Right atrium auricular region (tissue), 2 donors: ENCODE measurements at regions not wholly inside any gene's neighbourhood (a gene's known extent, or its start where the extent isn't known, plus 50 kb on each side); places are given as distances from the start of the nearest gene placed in this dataset.

Experiments
- DNase-seq: peaks from one replicate; pipeline ENCODE4 v3.0.0-alpha.2; 2019; ENCODE audit warnings: low spot score
- H3K27ac ChIP-seq, 2 donors: fragments of 200-600 bp; sonication (generic); 1 replicate in 1 of 2; 2 replicates in 1 of 2; pipeline ENCODE4 v1.5.1; 2016 to 2019
- H3K27me3 ChIP-seq, 2 donors: fragments of 200-600 bp; sonication (generic); one replicate each; pipeline versions ENCODE4 v1.5.1 to v1.6.0; 2017 to 2019
- H3K36me3 ChIP-seq: fragments of 200-600 bp; sonication (generic); one replicate; pipeline ENCODE4 v1.5.1; 2016
- H3K4me1 ChIP-seq, 2 donors: fragments of 200-600 bp; sonication (generic); one replicate each; pipeline versions ENCODE4 v1.5.1 to v1.6.0; 2017 to 2019
- H3K4me3 ChIP-seq, 2 donors: fragments of 200-600 bp; sonication (generic); 1 replicate in 1 of 2; 2 replicates in 1 of 2; pipeline ENCODE4 v1.5.1; 2017 to 2019; ENCODE audit warnings: mild to moderate bottlenecking in 1 of 2, moderate library complexity in 1 of 2
- H3K9me3 ChIP-seq, 2 donors: fragments of 200-600 bp; sonication (generic); one replicate each; pipeline ENCODE4 v1.5.1; 2019
- CTCF ChIP-seq, 2 donors: fragments of 200-600 bp; sonication (generic); IDR thresholded peaks; one replicate each; pipeline ENCODE4 v1.5.1; 2019; ENCODE audit warnings: antibody characterized with exemption in 2 of 2

- Histone ChIP-seq H3K4me1 (peaks cover 0 to 6% of the 10 kb centered on the region in 2 donors), H3K9me3 (no peaks in the 10 kb centered on the region), H3K36me3 (no peaks in the 10 kb centered on the region), H3K27ac (no peak overlapping the region), H3K4me3 (no peak overlapping the region), H3K27me3 (no peaks in the 10 kb centered on the region)
- no peak for DNase-seq
- TF ChIP-seq CTCF (IDR thresholded peaks at IDR 0.05) = no peak
Observed at GRCh38 chr9:14403081-14403480, 89.1 kb upstream of the NFIB start.

- Histone ChIP-seq H3K4me1 (peaks cover 0 to 6% of the 10 kb centered on the region in 2 donors), H3K36me3 (no peaks in the 10 kb centered on the region), H3K27ac (no peak overlapping the region), H3K27me3 (no peaks in the 10 kb centered on the region), H3K9me3 (no peaks in the 10 kb centered on the region), H3K4me3 (no peak overlapping the region)
- no peak for TF ChIP-seq CTCF (IDR thresholded peaks at IDR 0.05)
- no peak for DNase-seq
Observed at GRCh38 chr9:14402583-14402982, 88.6 kb upstream of the NFIB start.

GRCh38 chr9:14401911-14402310 lies 88.0 kb upstream of the NFIB start:
- H3K27ac ChIP-seq = no peak overlapping the region
- H3K4me3 ChIP-seq = no peak overlapping the region
- no peaks in the 10 kb centered on the region for H3K27me3 ChIP-seq
- no peaks in the 10 kb centered on the region for H3K9me3 ChIP-seq
- no peak for TF ChIP-seq CTCF (IDR thresholded peaks at IDR 0.05)
- no peak for DNase-seq
- no peaks in the 10 kb centered on the region for H3K36me3 ChIP-seq
- peaks cover 0 to 6% of the 10 kb centered on the region in 2 donors for H3K4me1 ChIP-seq

- peak; percentile 28 to 71 for TF ChIP-seq CTCF (IDR thresholded peaks at IDR 0.05)
- H3K4me1 ChIP-seq = peaks cover 0 to 6% of the 10 kb centered on the region in 2 donors
- H3K27ac ChIP-seq = no peak overlapping the region
- no peaks in the 10 kb centered on the region for H3K36me3 ChIP-seq
- DNase-seq = peak; percentile 76
- H3K4me3 ChIP-seq = peak overlapping the region in 1 of 2 donors; percentile 9
- no peaks in the 10 kb centered on the region for H3K27me3 ChIP-seq
- no peaks in the 10 kb centered on the region for H3K9me3 ChIP-seq
Observed at GRCh38 chr9:14400658-14400995, 86.7 kb upstream of the NFIB start.

GRCh38 chr9:14399756-14400657 lies 86.1 kb upstream of the NFIB start:
- Histone ChIP-seq H3K36me3 (no peaks in the 10 kb centered on the region), H3K4me3 (peak overlapping the region in 1 of 2 donors; percentile 9), H3K27me3 (no peaks in the 10 kb centered on the region), H3K9me3 (no peaks in the 10 kb centered on the region), H3K4me1 (peaks cover 0 to 6% of the 10 kb centered on the region in 2 donors), H3K27ac (no peak overlapping the region)
- TF ChIP-seq CTCF (IDR thresholded peaks at IDR 0.05) = no peak
- DNase-seq = no peak
